ENCODE measurements at regions not wholly inside any gene's neighbourhood (a gene's known extent, or its start where the extent isn't known, plus 50 kb on each side); places are given as distances from the start of the nearest gene placed in this dataset.

GRCh38 chr10:106114656-106115186, 1049.8 kb downstream of the SORCS1 start:
- ChIA-PET CTCF (ENCODE audit: partially characterized antibody) (no interaction called here), POLR2A (ENCODE audit: partially characterized antibody) (no interaction called here)
- no peaks in the 10 kb centered on the region for H4K20me1 ChIP-seq (replicated peaks in 1 of 2; ENCODE audit: control insufficient read depth in 1 of 2, insufficient read depth in 2 of 2, low read length in 2 of 2)
- H2BK120ac ChIP-seq (replicated peaks; ENCODE audit: low read depth, low read length) = no peak overlapping the region
- no peaks in the 10 kb centered on the region for H3K27me3 ChIP-seq (replicated peaks in 1 of 4; ENCODE audit: control insufficient read depth in 3 of 4, extremely low read depth in 1 of 4, insufficient read depth in 3 of 4, low read length in 3 of 4)
- no peak overlapping the region for H3K18ac ChIP-seq (ENCODE audit: extremely low read depth, low read length)
- no peaks in the 10 kb centered on the region for H3K36me3 ChIP-seq (ENCODE audit: control insufficient read depth in 2 of 4, insufficient read depth in 4 of 4, low read length in 3 of 4)
- no peaks in the 10 kb centered on the region for H3K79me2 ChIP-seq (ENCODE audit: control insufficient read depth in 1 of 2, insufficient read depth in 2 of 2, low read length in 2 of 2)
- no peak overlapping the region for H4K5ac ChIP-seq (ENCODE audit: insufficient read length, low read depth, low read length)
- no peak overlapping the region for H3K4me2 ChIP-seq (ENCODE audit: insufficient read depth in 1 of 2, low read depth in 2 of 2, low read length in 2 of 2)
- no peak overlapping the region for H2BK15ac ChIP-seq (ENCODE audit: low read length)
- H3K9ac ChIP-seq (replicated peaks in 1 of 4; ENCODE audit: extremely low read depth in 1 of 4, low read depth in 3 of 4, low read length in 3 of 4) = no peak overlapping the region
- H2BK20ac ChIP-seq (ENCODE audit: low read length) = no peak overlapping the region
- WGBS, 2 experiments (ENCODE audit: extremely low coverage in 1 of 2, insufficient coverage in 1 of 2, insufficient read length in 1 of 2, insufficient replicate concordance in 2 of 2, low coverage in 1 of 2, low lambda C conversion rate in 2 of 2, missing lambda C conversion rate in 1 of 2) = 94% methylated on average over 6 of the region's 8 CpGs; no CpG with 5 or more reads in 1 of the 2 experiments
- H3K27ac ChIP-seq (ENCODE audit: low read depth, low read length) = no peak overlapping the region
- no peaks in the 10 kb centered on the region for H3K23me2 ChIP-seq (ENCODE audit: low read depth, low read length)
- no peaks in the 10 kb centered on the region for H3K9me3 ChIP-seq (ENCODE audit: insufficient read depth in 2 of 2, low read depth in 1 of 2, low read length in 1 of 2)
- no peaks in the 10 kb centered on the region; a peak in 1 of 7 replicates for H3K4me1 ChIP-seq (replicated peaks in 1 of 4; ENCODE audit: control insufficient read depth in 3 of 4, insufficient read depth in 4 of 4, low read length in 3 of 4)
- H3K56ac ChIP-seq (replicated peaks; ENCODE audit: insufficient read length, low read depth, low read length) = no peak overlapping the region
- no peak overlapping the region for H3K4me3 ChIP-seq (ENCODE audit: extremely low read depth in 1 of 4, insufficient read depth in 2 of 4, low read depth in 3 of 4, low read length in 4 of 4)
- no peak overlapping the region for H2BK5ac ChIP-seq (ENCODE audit: low read depth, low read length)
- H3K14ac ChIP-seq (ENCODE audit: insufficient read length) = no peak overlapping the region
- H3K23ac ChIP-seq (ENCODE audit: insufficient read length) = no peak overlapping the region
- no peak for FAIRE-seq
- H2BK12ac ChIP-seq (ENCODE audit: low read depth, low read length) = no peak overlapping the region
- no peak overlapping the region for H2AK5ac ChIP-seq (ENCODE audit: low read depth, low read length)
- DNase-seq (ENCODE audit: low read depth in 1 of 2, low spot score in 2 of 2) = no peak
- H3K79me1 ChIP-seq (ENCODE audit: low read depth, low read length) = no peaks in the 10 kb centered on the region
- H2AFZ ChIP-seq (ENCODE audit: low read length) = no peak overlapping the region
- no peak overlapping the region for H3K4ac ChIP-seq (replicated peaks; ENCODE audit: insufficient read length, low read depth, low read length)
- H4K91ac ChIP-seq (replicated peaks; ENCODE audit: insufficient read length, low read length) = no peak overlapping the region
- H4K8ac ChIP-seq (ENCODE audit: extremely low read depth, insufficient read depth, low read length) = no peak overlapping the region
- no peak for TF ChIP-seq CBX8 (IDR thresholded peaks at IDR 0.05; ENCODE audit: borderline replicate concordance, low read depth, low read length)
- TF ChIP-seq NANOG (IDR thresholded peaks at IDR 0.05; ENCODE audit: insufficient read depth, low read depth, low read length, poor library complexity, severe bottlenecking) = no peak
- TF ChIP-seq CHD2 (IDR thresholded peaks at IDR 0.05; ENCODE audit: low read length) = no peak
- TF ChIP-seq GTF2F1 (IDR thresholded peaks at IDR 0.05; ENCODE audit: borderline replicate concordance, low read depth, low read length) = no peak
- no peak for TF ChIP-seq SAP30 (IDR thresholded peaks at IDR 0.05; ENCODE audit: insufficient read depth, insufficient replicate concordance, low read length)
- TF ChIP-seq KDM4A (IDR thresholded peaks at IDR 0.05; ENCODE audit: low read depth, low read length, severe bottlenecking) = no peak
- TF ChIP-seq RXRA (IDR thresholded peaks at IDR 0.05; ENCODE audit: insufficient read depth, low read depth, low read length) = no peak
- no peak for TF ChIP-seq BRCA1 (IDR thresholded peaks at IDR 0.05; ENCODE audit: low read depth, low read length)
- no peak for TF ChIP-seq RAD21 (IDR thresholded peaks at IDR 0.05 in 1 of 2, conservative IDR thresholded peaks at IDR 0.05 in 1 of 2; ENCODE audit: low read depth in 2 of 2, low read length in 2 of 2)
- TF ChIP-seq EZH2 (IDR thresholded peaks at IDR 0.05; ENCODE audit: low read depth, low read length, severe bottlenecking) = no peak
- TF ChIP-seq POU5F1 (IDR thresholded peaks at IDR 0.05; ENCODE audit: low read depth, low read length) = no peak
- TF ChIP-seq EP300 (IDR thresholded peaks at IDR 0.05; ENCODE audit: borderline replicate concordance in 1 of 2, low read depth in 2 of 2, low read length in 2 of 2) = no peak
- no peak for TF ChIP-seq JUND (IDR thresholded peaks at IDR 0.05; ENCODE audit: low read length)
- TF ChIP-seq SIRT6 (IDR thresholded peaks at IDR 0.05; ENCODE audit: low read length) = no peak
